ENCODE measurements at regions not wholly inside any gene's neighbourhood (a gene's known extent, or its start where the extent isn't known, plus 50 kb on each side); places are given as distances from the start of the nearest gene placed in this dataset.

GRCh38 chr4:106582103-106582502 is 213.5 kb upstream of the GIMD1 start:
- no peak for TF ChIP-seq CTCF (conservative IDR thresholded peaks at IDR 0.05; ENCODE audit: low read depth in 2 of 2)
- no peak for TF ChIP-seq EZH2 (IDR thresholded peaks at IDR 0.05; ENCODE audit: low read depth, unreplicated experiment)
- no peak for TF ChIP-seq POLR2AphosphoS5 (IDR thresholded peaks at IDR 0.05; ENCODE audit: low read depth)
- no peak for TF ChIP-seq STAT1 (IDR thresholded peaks at IDR 0.05; ENCODE audit: unreplicated experiment)
- no peak for TF ChIP-seq JUNB (IDR thresholded peaks at IDR 0.05; ENCODE audit: unreplicated experiment)
- no peak for TF ChIP-seq ZNF114 (CRISPR knock-in tag; IDR thresholded peaks at IDR 0.05)
- TF ChIP-seq ETS1 (IDR thresholded peaks at IDR 0.05), result no peak
- TF ChIP-seq REST (IDR thresholded peaks at IDR 0.05; ENCODE audit: unreplicated experiment), result no peak
- no peak for TF ChIP-seq EZH2phosphoT487 (IDR thresholded peaks at IDR 0.05; ENCODE audit: unreplicated experiment)
- TF ChIP-seq ZNF331 (CRISPR knock-in tag; IDR thresholded peaks at IDR 0.05; ENCODE audit: low read depth), result no peak
- no peak for TF ChIP-seq ZNF462 (CRISPR knock-in tag; IDR thresholded peaks at IDR 0.05)

All from GM23338 (cell line).